K562 (cell line): ENCODE measurements at regions not wholly inside any gene's neighbourhood (a gene's known extent, or its start where the extent isn't known, plus 50 kb on each side); places are given as distances from the start of the nearest gene placed in this dataset.

Source experiments
- ATAC-seq: fragments of 200-7000 bp; cut with Tn5 transposase; 3 replicates; pipeline ENCODE4 v1.9.1; 2020; ENCODE audit warnings: moderate library complexity
- BruUV-seq: library from RNA; stranded (reverse); fragments of 400-500 nt; replicated peaks from 2 replicates; lab custom pipeline; 2021; lab: Mats Ljungman, UMichigan
- CTCF ChIA-PET: fragments of 300-600 bp; formaldehyde crosslinking; extraction: SDS; loops from one replicate; lab custom pipeline; 2021; ENCODE audit warnings: low intra/inter-chr PET ratio; lab: Yijun Ruan, JAX
- POLR2A ChIA-PET: fragments of 300-600, 350-650 bp; sonication (Branson Sonifier 250); formaldehyde crosslinking; extraction: SDS; loops from one replicate; lab custom pipeline; 2021; ENCODE audit warnings: antibody characterized with exemption, inconsistent platforms; lab: Yijun Ruan, JAX
- DNase-seq, 4 experiments: peaks; one replicate each; pipeline versions ENCODE4 v3.0.0 to v3.0.0-alpha.2; 2011 to 2018; ENCODE audit warnings: low spot score in 3 of 4, mixed read lengths in 3 of 4; ENCODE audit errors: extremely low read depth in 1 of 4
- FAIRE-seq: peaks from 2 replicates; lab custom pipeline; 2011; peaks lifted over from hg19 to GRCh38; lab: Jason Lieb, UNC
- H2AFZ ChIP-seq: 2 replicates; pipeline ENCODE4 v1.6.0; 2011; ENCODE audit warnings: low read depth, low read length, control low read depth, inconsistent platforms
- H3K27ac ChIP-seq: fragments of 200-600 bp; 3 replicates; pipeline ENCODE4 v1.8.0; 2011; ENCODE audit warnings: low read depth, mild to moderate bottlenecking, control low read depth, inconsistent platforms, low read length, moderate library complexity, mixed read lengths; ENCODE audit errors: extremely low read depth
- H3K27me3 ChIP-seq, 2 experiments: fragments of 300-600 bp in 1 of 2; 2 replicates in 1 of 2; 3 replicates in 1 of 2; pipeline versions ENCODE4 v1.6.0 to v1.8.0; 2011; ENCODE audit warnings: inconsistent platforms in 2 of 2, low read length in 2 of 2, mild to moderate bottlenecking in 1 of 2, mixed read lengths in 1 of 2, moderate library complexity in 1 of 2; ENCODE audit not compliant: control insufficient read depth in 2 of 2, insufficient read depth in 2 of 2
- H3K36me3 ChIP-seq: fragments of 300-600 bp; 3 replicates; pipeline ENCODE4 v1.8.0; 2011; ENCODE audit warnings: mild to moderate bottlenecking, low read length, inconsistent platforms; ENCODE audit not compliant: control insufficient read depth, insufficient read depth
- H3K4me1 ChIP-seq, 2 experiments: fragments of 200-600 bp in 1 of 2; replicated peaks in 1 of 2; 2 replicates in 1 of 2; 3 replicates in 1 of 2; pipeline versions ENCODE4 v1.5.1 to v1.8.0; 2011; ENCODE audit warnings: inconsistent platforms in 2 of 2, low read length in 2 of 2, mild to moderate bottlenecking in 1 of 2, mixed read lengths in 1 of 2, moderate library complexity in 1 of 2; ENCODE audit not compliant: control insufficient read depth in 2 of 2, insufficient read depth in 2 of 2
- H3K4me2 ChIP-seq: 2 replicates; pipeline ENCODE4 v1.6.1; 2011; ENCODE audit warnings: low read length, control low read depth, inconsistent platforms, mixed read lengths; ENCODE audit not compliant: insufficient read depth
- H3K4me3 ChIP-seq: fragments of 200-600 bp; sonication (generic), shearing (Covaris generic); 2 replicates; pipeline ENCODE4 v1.5.1; 2016; ENCODE audit warnings: control low read depth, inconsistent platforms
- H3K79me2 ChIP-seq: fragments of 200-600 bp; 3 replicates; pipeline ENCODE4 v1.8.0; 2011; ENCODE audit warnings: low read length, inconsistent platforms; ENCODE audit not compliant: control insufficient read depth, insufficient read depth
- H3K9ac ChIP-seq, 2 experiments: 2 replicates each; pipeline versions ENCODE4 v1.6.0 to v1.6.1; 2011; ENCODE audit warnings: low read depth in 2 of 2, low read length in 2 of 2, control low read depth in 1 of 2, inconsistent platforms in 1 of 2, mild to moderate bottlenecking in 1 of 2, mixed read lengths in 1 of 2; ENCODE audit not compliant: insufficient read depth in 1 of 2
- H3K9me1 ChIP-seq: one replicate; pipeline ENCODE4 v1.6.0; 2011; ENCODE audit warnings: inconsistent platforms, mild to moderate bottlenecking, low read length, moderate library complexity; ENCODE audit not compliant: control insufficient read depth, insufficient read depth
- H3K9me3 ChIP-seq: replicated peaks from 2 replicates; pipeline ENCODE4 v1.5.1; 2011; ENCODE audit warnings: low read depth, low read length, inconsistent platforms; ENCODE audit not compliant: control insufficient read depth, insufficient read depth
- H4K20me1 ChIP-seq: replicated peaks from 2 replicates; pipeline ENCODE4 v1.6.1; 2011; ENCODE audit warnings: low read length, inconsistent platforms, mixed read lengths; ENCODE audit not compliant: control insufficient read depth, insufficient read depth
- BDP1 ChIP-seq: IDR thresholded peaks from 3 replicates; pipeline ENCODE4 v1.6.1; 2011; ENCODE audit not compliant: insufficient read length, insufficient read depth
- CHD4 ChIP-seq: fragments of 200-600 bp; sonication (generic); IDR thresholded peaks from 3 replicates; pipeline ENCODE4 v1.6.1; 2012; ENCODE audit warnings: low read depth, mild to moderate bottlenecking, mixed read lengths, low read length, inconsistent platforms; ENCODE audit not compliant: insufficient read depth, insufficient replicate concordance, poor library complexity, severe bottlenecking
- SP1 ChIP-seq: sonication (generic); formaldehyde crosslinking; IDR thresholded peaks from 2 replicates; pipeline ENCODE4 v1.8.1; 2022; ENCODE audit warnings: mild to moderate bottlenecking, missing genetic modification reagents
- YY1 ChIP-seq, 3 experiments: IDR thresholded peaks; 2 replicates each; pipeline ENCODE4 v1.6.1; 2011; ENCODE audit warnings: low read length in 2 of 3, mild to moderate bottlenecking in 2 of 3, moderate library complexity in 2 of 3, borderline replicate concordance in 1 of 3, control low read depth in 1 of 3, low read depth in 1 of 3; ENCODE audit not compliant: insufficient read depth in 3 of 3, insufficient replicate concordance in 2 of 3, control insufficient read depth in 1 of 3, insufficient read length in 1 of 3; ENCODE audit errors: extremely low read depth in 1 of 3
- ZFP1 ChIP-seq: fragments of 450-650 bp; formaldehyde crosslinking; IDR thresholded peaks from 2 replicates; pipeline ENCODE4 v1.4.0; 2020; ENCODE audit warnings: mild to moderate bottlenecking, mixed read lengths
- ZNF184 ChIP-seq: sonication (generic); formaldehyde crosslinking; IDR thresholded peaks from 2 replicates; pipeline ENCODE4 v1.5.0; 2020; ENCODE audit warnings: missing genetic modification reagents
- ZNF785 ChIP-seq: fragments of 250-450 bp; sonication (Bioruptor Pico); IDR thresholded peaks from 2 replicates; pipeline ENCODE4 v1.4.0; 2020; ENCODE audit warnings: mild to moderate bottlenecking
- WGBS: fragments of 100-300 bp; shearing (Covaris generic); methylation state at CpG from one replicate; pipeline ENCODE4 v1.1.6; 2016; ENCODE audit warnings: low coverage, mixed read lengths; ENCODE audit not compliant: insufficient coverage; ENCODE audit errors: missing lambda C conversion rate; 5-methylcytosine and 5-hydroxymethylcytosine counted together
- in situ Hi-C: fragments of 300-500 bp; cut with MboI; formaldehyde crosslinking; loops from 4 replicates; pipeline ENCODE4 v1.15.0; 2018; ENCODE audit warnings: inconsistent platforms, mixed read lengths
- intact Hi-C: fragments of 100-400 bp; cut with micrococcal nuclease; formaldehyde crosslinking; loops from 2 replicates; pipeline ENCODE4 v1.14.2; 2022

DNA sequence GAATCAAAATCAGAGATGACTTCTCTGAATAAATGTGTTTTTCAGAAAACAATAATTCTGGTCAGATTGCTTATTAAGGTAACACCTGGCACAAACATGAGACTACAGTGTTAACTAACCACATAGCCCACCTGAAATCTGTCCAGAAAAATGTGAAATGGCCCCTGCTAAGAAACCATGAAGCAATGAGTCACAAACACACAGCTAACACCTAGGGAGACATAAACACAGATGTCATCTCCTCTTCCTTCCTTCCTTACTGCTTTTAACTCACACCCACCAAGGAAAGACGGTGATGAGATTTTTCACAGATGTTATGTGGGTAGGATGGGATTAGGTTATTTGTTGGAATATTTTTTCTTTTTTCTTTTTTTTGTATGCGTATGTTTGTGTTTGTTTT, 315.0 kb upstream of the STAC start:
- H3K36me3 ChIP-seq, result no peaks in the 10 kb centered on the region
- H3K27me3 ChIP-seq, result no peaks in the 10 kb centered on the region
- H3K9me1 ChIP-seq, result no peaks in the 10 kb centered on the region
- intact Hi-C loops (no loop called here), in situ Hi-C loops (no loop called here)
- H3K4me2 ChIP-seq, result no peak overlapping the region
- no peak overlapping the region for H3K27ac ChIP-seq
- POLR2A ChIA-PET, result no interaction called here
- no peak overlapping the region for H2AFZ ChIP-seq
- no peaks in the 10 kb centered on the region for H3K4me1 ChIP-seq
- ATAC-seq (no peak), FAIRE-seq (no peak), DNase-seq (no peak)
- TF ChIP-seq SP1 (CRISPR knock-in tag) (no peak), ZNF785 (CRISPR knock-in tag) (no peak), YY1 (IDR thresholded peaks at IDR 0.05; ENCODE audit: borderline replicate concordance in 1 of 3, control insufficient read depth in 1 of 3, extremely low read depth in 1 of 3, insufficient read depth in 3 of 3, insufficient read length in 1 of 3, insufficient replicate concordance in 2 of 3, low read depth in 1 of 3, low read length in 2 of 3) (no peak), ZFP1 (no peak), ZNF184 (CRISPR knock-in tag) (no peak), CHD4 (no peak), BDP1 (no peak)
- no peaks in the 10 kb centered on the region for H4K20me1 ChIP-seq
- CTCF ChIA-PET, result no interaction called here
- H3K9me3 ChIP-seq, result peaks cover 2% of the 10 kb centered on the region; the same call in 1 of the 2 replicates
- 4% methylated on average over 2 of the region's 2 CpGs for WGBS
- no peak overlapping the region for H3K9ac ChIP-seq
- BruUV-seq, result no TSS peak
- no peaks in the 10 kb centered on the region for H3K79me2 ChIP-seq
- no peak overlapping the region for H3K4me3 ChIP-seq
